ENCODE measurements at regions not wholly inside any gene's neighbourhood (a gene's known extent, or its start where the extent isn't known, plus 50 kb on each side); places are given as distances from the start of the nearest gene placed in this dataset.

- Histone ChIP-seq H3K36me3 (ENCODE audit: control insufficient read depth in 2 of 3, insufficient read depth in 3 of 3, low read length in 3 of 3) (no peaks in the 10 kb centered on the region), H3K9me3 (ENCODE audit: control insufficient read depth in 2 of 3, low read length in 3 of 3) (no peaks in the 10 kb centered on the region), H3K27ac (ENCODE audit: low read depth, low read length) (no peak overlapping the region), H3K27me3 (ENCODE audit: control insufficient read depth in 2 of 2, insufficient read depth in 2 of 2, low read length in 2 of 2) (no peaks in the 10 kb centered on the region), H3K4me1 (ENCODE audit: control insufficient read depth in 2 of 2, insufficient read depth in 2 of 2, low read length in 2 of 2) (no peaks in the 10 kb centered on the region), H3K4me3 (ENCODE audit: low read length) (no peak overlapping the region)
- intact Hi-C loops (cut with micrococcal nuclease), result no loop called here
- no peaks in the 10 kb centered on the region for H3K27me3 Mint-ChIP-seq
- H3K4me1 Mint-ChIP-seq, result no peaks in the 10 kb centered on the region
- no peak for ATAC-seq
- H3K4me3 Mint-ChIP-seq, result no peak overlapping the region
- DNase-seq, result no peak
- H3K27ac Mint-ChIP-seq, result no peak overlapping the region
- CTCF ChIA-PET, result no interaction called here
- POLR2A ChIA-PET, result no interaction called here
- H3K36me3 Mint-ChIP-seq, result no peaks in the 10 kb centered on the region
- H3K9me3 Mint-ChIP-seq, result peaks cover 0 to 6% (median 2%) of the 10 kb centered on the region in 11 donors
Observed at GRCh38 chr4:12562021-12562420, 922.1 kb downstream of the RAB28 start.

DNA sequence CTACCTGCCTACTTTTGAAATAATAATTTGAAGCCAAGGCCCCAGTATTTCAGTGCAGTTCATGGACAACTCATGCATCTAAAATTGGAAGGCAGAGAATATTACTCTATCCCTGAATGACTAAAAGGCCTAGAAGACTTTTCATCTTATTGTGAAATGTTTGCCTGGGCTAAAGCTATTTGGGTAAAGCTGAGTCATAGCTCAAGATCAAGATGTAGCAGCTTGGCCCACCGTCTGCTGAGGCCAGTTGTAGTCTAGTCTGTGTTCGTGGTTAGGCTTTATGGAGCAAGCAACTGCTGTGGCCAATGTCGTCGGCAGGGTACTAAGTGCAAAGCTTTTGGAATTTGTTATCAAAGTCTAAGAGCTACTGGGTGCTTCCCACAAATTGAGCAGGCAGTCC lies 929.1 kb downstream of the RAB28 start:
- Histone ChIP-seq H3K27me3 (ENCODE audit: control insufficient read depth in 2 of 2, insufficient read depth in 2 of 2, low read length in 2 of 2) (no peaks in the 10 kb centered on the region), H3K9me3 (ENCODE audit: control insufficient read depth in 2 of 3, low read length in 3 of 3) (no peaks in the 10 kb centered on the region), H3K36me3 (ENCODE audit: control insufficient read depth in 2 of 3, insufficient read depth in 3 of 3, low read length in 3 of 3) (no peaks in the 10 kb centered on the region), H3K27ac (ENCODE audit: low read depth, low read length) (no peak overlapping the region), H3K4me3 (ENCODE audit: low read length) (no peak overlapping the region), H3K4me1 (ENCODE audit: control insufficient read depth in 2 of 2, insufficient read depth in 2 of 2, low read length in 2 of 2) (no peaks in the 10 kb centered on the region)
- H3K27me3 Mint-ChIP-seq, result no peaks in the 10 kb centered on the region
- ChIA-PET CTCF (no interaction called here), POLR2A (no interaction called here)
- no peak for ATAC-seq
- H3K27ac Mint-ChIP-seq, result no peak overlapping the region
- H3K9me3 Mint-ChIP-seq, result peaks cover 1 to 28% (median 9%) of the 10 kb centered on the region in 11 donors
- no peaks in the 10 kb centered on the region for H3K4me1 Mint-ChIP-seq
- H3K4me3 Mint-ChIP-seq, result no peak overlapping the region
- no peak for DNase-seq
- intact Hi-C loops (cut with micrococcal nuclease), result no loop called here
- no peaks in the 10 kb centered on the region for H3K36me3 Mint-ChIP-seq

GRCh38 chr4:12548678-12549077 lies 935.5 kb downstream of the RAB28 start:
- intact Hi-C loops (cut with micrococcal nuclease), result no loop called here
- H3K36me3 ChIP-seq (ENCODE audit: control insufficient read depth in 2 of 3, insufficient read depth in 3 of 3, low read length in 3 of 3), result no peaks in the 10 kb centered on the region
- Mint-ChIP-seq H3K9me3 (peaks cover 0 to 22% (median 5%) of the 10 kb centered on the region in 11 donors), H3K27me3 (no peaks in the 10 kb centered on the region), H3K27ac (no peak overlapping the region), H3K36me3 (no peaks in the 10 kb centered on the region), H3K4me1 (no peaks in the 10 kb centered on the region), H3K4me3 (no peak overlapping the region)
- no peaks in the 10 kb centered on the region for H3K27me3 ChIP-seq (ENCODE audit: control insufficient read depth in 2 of 2, insufficient read depth in 2 of 2, low read length in 2 of 2)
- CTCF ChIA-PET, result no interaction called here
- H3K4me1 ChIP-seq (ENCODE audit: control insufficient read depth in 2 of 2, insufficient read depth in 2 of 2, low read length in 2 of 2), result no peaks in the 10 kb centered on the region
- no peak overlapping the region for H3K27ac ChIP-seq (ENCODE audit: low read depth, low read length)
- ATAC-seq (no peak), DNase-seq (no peak)
- no peak overlapping the region for H3K4me3 ChIP-seq (ENCODE audit: low read length)
- POLR2A ChIA-PET, result no interaction called here
- no peaks in the 10 kb centered on the region for H3K9me3 ChIP-seq (ENCODE audit: control insufficient read depth in 2 of 3, low read length in 3 of 3)

- Mint-ChIP-seq H3K27ac (no peak overlapping the region), H3K4me3 (no peak overlapping the region), H3K36me3 (no peaks in the 10 kb centered on the region), H3K9me3 (peaks cover 0 to 9% (median 0%) of the 10 kb centered on the region in 11 donors), H3K27me3 (no peaks in the 10 kb centered on the region), H3K4me1 (no peaks in the 10 kb centered on the region)
- Histone ChIP-seq H3K36me3 (ENCODE audit: control insufficient read depth in 2 of 3, insufficient read depth in 3 of 3, low read length in 3 of 3) (no peaks in the 10 kb centered on the region), H3K9me3 (ENCODE audit: control insufficient read depth in 2 of 3, low read length in 3 of 3) (no peaks in the 10 kb centered on the region), H3K4me1 (ENCODE audit: control insufficient read depth in 2 of 2, insufficient read depth in 2 of 2, low read length in 2 of 2) (no peaks in the 10 kb centered on the region), H3K27ac (ENCODE audit: low read depth, low read length) (no peak overlapping the region), H3K4me3 (ENCODE audit: low read length) (no peak overlapping the region), H3K27me3 (ENCODE audit: control insufficient read depth in 2 of 2, insufficient read depth in 2 of 2, low read length in 2 of 2) (no peaks in the 10 kb centered on the region)
- no peak for ATAC-seq
- DNase-seq, result no peak
- ChIA-PET POLR2A (no interaction called here), CTCF (no interaction called here)
- intact Hi-C loops (cut with micrococcal nuclease), result no loop called here
Observed at GRCh38 chr4:12545812-12546211, 938.3 kb downstream of the RAB28 start.

- Mint-ChIP-seq H3K27ac (no peak overlapping the region), H3K9me3 (peaks cover 0 to 18% (median 4%) of the 10 kb centered on the region in 11 donors), H3K36me3 (peaks cover 0 to 4% (median 0%) of the 10 kb centered on the region in 5 donors), H3K4me3 (no peak overlapping the region), H3K27me3 (no peaks in the 10 kb centered on the region), H3K4me1 (no peaks in the 10 kb centered on the region)
- no peak for DNase-seq
- H3K4me1 ChIP-seq (ENCODE audit: control insufficient read depth in 2 of 2, insufficient read depth in 2 of 2, low read length in 2 of 2), result no peaks in the 10 kb centered on the region
- no peaks in the 10 kb centered on the region for H3K27me3 ChIP-seq (ENCODE audit: control insufficient read depth in 2 of 2, insufficient read depth in 2 of 2, low read length in 2 of 2)
- intact Hi-C loops (cut with micrococcal nuclease), result no loop called here
- H3K4me3 ChIP-seq (ENCODE audit: low read length), result no peak overlapping the region
- H3K9me3 ChIP-seq (ENCODE audit: control insufficient read depth in 2 of 3, low read length in 3 of 3), result no peaks in the 10 kb centered on the region
- POLR2A ChIA-PET, result no interaction called here
- ATAC-seq, result no peak
- H3K36me3 ChIP-seq (ENCODE audit: control insufficient read depth in 2 of 3, insufficient read depth in 3 of 3, low read length in 3 of 3), result no peaks in the 10 kb centered on the region
- CTCF ChIA-PET, result no interaction called here
- H3K27ac ChIP-seq (ENCODE audit: low read depth, low read length), result no peak overlapping the region
Observed at GRCh38 chr4:12538162-12538561, 946.0 kb downstream of the RAB28 start.

- H3K27ac Mint-ChIP-seq, result no peak overlapping the region
- no peak overlapping the region for H3K4me3 Mint-ChIP-seq
- no peak for DNase-seq
- Histone ChIP-seq H3K9me3 (ENCODE audit: control insufficient read depth in 2 of 3, low read length in 3 of 3) (no peaks in the 10 kb centered on the region), H3K4me1 (ENCODE audit: control insufficient read depth in 2 of 2, insufficient read depth in 2 of 2, low read length in 2 of 2) (no peaks in the 10 kb centered on the region), H3K36me3 (ENCODE audit: control insufficient read depth in 2 of 3, insufficient read depth in 3 of 3, low read length in 3 of 3) (no peaks in the 10 kb centered on the region), H3K4me3 (ENCODE audit: low read length) (no peak overlapping the region), H3K27ac (ENCODE audit: low read depth, low read length) (no peak overlapping the region), H3K27me3 (ENCODE audit: control insufficient read depth in 2 of 2, insufficient read depth in 2 of 2, low read length in 2 of 2) (no peaks in the 10 kb centered on the region)
- peaks cover 0 to 14% (median 2%) of the 10 kb centered on the region in 11 donors for H3K9me3 Mint-ChIP-seq
- ATAC-seq, result no peak
- ChIA-PET POLR2A (no interaction called here), CTCF (no interaction called here)
- H3K4me1 Mint-ChIP-seq, result no peaks in the 10 kb centered on the region
- no peaks in the 10 kb centered on the region for H3K27me3 Mint-ChIP-seq
- intact Hi-C loops (cut with micrococcal nuclease), result no loop called here
- peaks cover 0 to 3% (median 0%) of the 10 kb centered on the region in 5 donors for H3K36me3 Mint-ChIP-seq
Observed at GRCh38 chr4:12534684-12535083, 949.5 kb downstream of the RAB28 start.

GRCh38 chr4:12519426-12519825 lies 964.7 kb downstream of the RAB28 start:
- H3K4me3 ChIP-seq (ENCODE audit: low read length), result no peak overlapping the region
- Mint-ChIP-seq H3K4me3 (no peak overlapping the region), H3K36me3 (no peaks in the 10 kb centered on the region), H3K27me3 (no peaks in the 10 kb centered on the region), H3K4me1 (no peaks in the 10 kb centered on the region), H3K27ac (no peak overlapping the region), H3K9me3 (peaks cover 0 to 21% (median 11%) of the 10 kb centered on the region in 11 donors)
- no peaks in the 10 kb centered on the region for H3K27me3 ChIP-seq (ENCODE audit: control insufficient read depth in 2 of 2, insufficient read depth in 2 of 2, low read length in 2 of 2)
- ChIA-PET POLR2A (no interaction called here), CTCF (no interaction called here)
- H3K9me3 ChIP-seq (ENCODE audit: control insufficient read depth in 2 of 3, low read length in 3 of 3), result peaks cover 0 to 6% (median 0%) of the 10 kb centered on the region in 3 experiments
- DNase-seq (no peak), ATAC-seq (no peak)
- no peak overlapping the region for H3K27ac ChIP-seq (ENCODE audit: low read depth, low read length)
- intact Hi-C loops (cut with micrococcal nuclease), result no loop called here
- no peaks in the 10 kb centered on the region for H3K4me1 ChIP-seq (ENCODE audit: control insufficient read depth in 2 of 2, insufficient read depth in 2 of 2, low read length in 2 of 2)
- no peaks in the 10 kb centered on the region for H3K36me3 ChIP-seq (ENCODE audit: control insufficient read depth in 2 of 3, insufficient read depth in 3 of 3, low read length in 3 of 3)

Data from naive thymus-derived CD4-positive, alpha-beta T cell (primary cell).